SK-N-SH (cell line): ENCODE measurements at regions not wholly inside any gene's neighbourhood (a gene's known extent, or its start where the extent isn't known, plus 50 kb on each side); places are given as distances from the start of the nearest gene placed in this dataset.
A peak's percentile ranks its signal among the peaks of the same experiment; 100 is the strongest.
"Not testable (repeated sequence)": the region's sequence is repeated elsewhere in the genome, so short reads cannot be mapped to it uniquely, and the experiment has no call there.

Source experiments
- CTCF ChIA-PET: fragments of 300-600, 350-600 bp; formaldehyde crosslinking; extraction: SDS; loops from one replicate; lab custom pipeline; 2021; lab: Yijun Ruan, JAX
- POLR2A ChIA-PET: fragments of 350-600 bp; sonication (Branson Sonifier 250); formaldehyde crosslinking; extraction: SDS; loops from one replicate; lab custom pipeline; 2020; ENCODE audit warnings: antibody characterized with exemption, inconsistent platforms; lab: Yijun Ruan, JAX
- DNase-seq: peaks from one replicate; pipeline ENCODE4 v3.0.0; 2012
- H2AFZ ChIP-seq: fragments of 200-600 bp; sonication (generic); 2 replicates; pipeline ENCODE4 v1.8.1; 2016; ENCODE audit warnings: antibody characterized with exemption, mild to moderate bottlenecking, low read depth
- H3F3A ChIP-seq: fragments of 200-600 bp; sonication (generic); replicated peaks from 2 replicates; pipeline ENCODE3; 2016; ENCODE audit warnings: antibody characterized with exemption, mild to moderate bottlenecking; ENCODE audit not compliant: insufficient read depth
- H3K27ac ChIP-seq, 2 experiments: fragments of 200-500 bp in 1 of 2; fragments of 200-600 bp in 1 of 2; sonication (Bioruptor generic) in 1 of 2; sonication (generic), shearing (Covaris generic) in 1 of 2; 2 replicates each; pipeline versions ENCODE4 v1.5.1 to v1.6.1; 2014 to 2016; ENCODE audit warnings: low read depth in 2 of 2, inconsistent platforms in 1 of 2, low read length in 1 of 2, mild to moderate bottlenecking in 1 of 2, mixed read lengths in 1 of 2
- H3K27me3 ChIP-seq: fragments of 200-600 bp; sonication (generic), shearing (Covaris generic); 2 replicates; pipeline ENCODE4 v1.6.1; 2016; ENCODE audit warnings: mixed run types; ENCODE audit not compliant: insufficient read depth
- H3K36me3 ChIP-seq, 2 experiments: fragments of 200-500 bp in 1 of 2; fragments of 200-600 bp in 1 of 2; sonication (Bioruptor generic) in 1 of 2; sonication (generic) in 1 of 2; replicated peaks in 1 of 2; 2 replicates each; pipeline versions ENCODE3 to v1.5.1; 2014 to 2016; ENCODE audit warnings: low read length in 1 of 2, mild to moderate bottlenecking in 1 of 2; ENCODE audit not compliant: insufficient read depth in 2 of 2, control insufficient read depth in 1 of 2
- H3K4me1 ChIP-seq, 2 experiments: fragments of 200-500 bp in 1 of 2; fragments of 200-600 bp in 1 of 2; sonication (Bioruptor generic) in 1 of 2; sonication (generic), shearing (Covaris generic) in 1 of 2; 2 replicates each; pipeline versions ENCODE4 v1.5.1 to v1.6.1; 2014 to 2016; ENCODE audit warnings: low read depth in 1 of 2, low read length in 1 of 2, mixed run types in 1 of 2; ENCODE audit not compliant: insufficient read depth in 2 of 2, control insufficient read depth in 1 of 2
- H3K4me2 ChIP-seq: fragments of 200-600 bp; sonication (generic), shearing (Covaris generic); 2 replicates; pipeline ENCODE4 v1.6.1; 2017; ENCODE audit warnings: mixed run types
- H3K4me3 ChIP-seq, 2 experiments: fragments of 200-500 bp in 1 of 2; fragments of 200-600 bp in 1 of 2; sonication (Bioruptor generic) in 1 of 2; sonication (generic), shearing (Covaris generic) in 1 of 2; 2 replicates each; pipeline versions ENCODE4 v1.5.1 to v1.8.1; 2014 to 2016; ENCODE audit warnings: low read depth in 2 of 2, inconsistent platforms in 1 of 2, low read length in 1 of 2, mild to moderate bottlenecking in 1 of 2, mixed read lengths in 1 of 2, moderate library complexity in 1 of 2
- H3K79me2 ChIP-seq: fragments of 200-600 bp; sonication (generic); 2 replicates; pipeline ENCODE4 v1.8.1; 2017; ENCODE audit warnings: mild to moderate bottlenecking; ENCODE audit not compliant: insufficient read depth
- H3K9ac ChIP-seq: fragments of 200-600 bp; sonication (generic); 2 replicates; pipeline ENCODE4 v1.6.1; 2017; ENCODE audit warnings: mixed run types
- H3K9me2 ChIP-seq: fragments of 200-600 bp; sonication (generic); 2 replicates; pipeline ENCODE4 v1.6.1; 2017; ENCODE audit warnings: mixed run types
- H3K9me3 ChIP-seq: fragments of 200-600 bp; sonication (generic); 2 replicates; pipeline ENCODE4 v1.6.1; 2017; ENCODE audit warnings: mixed run types, mild to moderate bottlenecking, moderate library complexity
- H4K20me1 ChIP-seq: fragments of 200-600 bp; sonication (generic); 2 replicates; pipeline ENCODE4 v1.6.1; 2017; ENCODE audit warnings: mild to moderate bottlenecking, mixed run types; ENCODE audit not compliant: insufficient read depth
- CHD2 ChIP-seq: fragments of 150-350 bp; IDR thresholded peaks from 2 replicates; pipeline ENCODE4 v1.6.1; 2018; ENCODE audit warnings: low read length; ENCODE audit not compliant: partially characterized antibody
- FOXM1 ChIP-seq: IDR thresholded peaks from 2 replicates; pipeline ENCODE4 v1.4.0; 2012; ENCODE audit warnings: low read depth, mild to moderate bottlenecking
- GATA2 ChIP-seq: sonication (generic); formaldehyde crosslinking; IDR thresholded peaks from 2 replicates; pipeline ENCODE4 v1.5.0; 2020; ENCODE audit warnings: mild to moderate bottlenecking, missing genetic modification reagents
- MXI1 ChIP-seq: IDR thresholded peaks from 2 replicates; pipeline ENCODE4 v1.6.1; 2012; ENCODE audit warnings: mild to moderate bottlenecking, low read depth, low read length, improper control_type of control experiment
- NRF1 ChIP-seq: IDR thresholded peaks from 2 replicates; pipeline ENCODE4 v1.6.1; 2012; ENCODE audit warnings: low read depth, mild to moderate bottlenecking, low read length
- POLR2AphosphoS5 ChIP-seq: IDR thresholded peaks from 2 replicates; pipeline ENCODE4 v1.6.1; 2012; ENCODE audit warnings: low read depth, low read length
- RCOR1 ChIP-seq: fragments of 150-350 bp; IDR thresholded peaks from 2 replicates; pipeline ENCODE4 v1.6.1; 2017; ENCODE audit warnings: antibody characterized with exemption, low read length
- RXRA ChIP-seq: IDR thresholded peaks from 2 replicates; pipeline ENCODE4 v1.4.0; 2012; ENCODE audit warnings: low read depth, mild to moderate bottlenecking, borderline replicate concordance
- SMC3 ChIP-seq: IDR thresholded peaks from 2 replicates; pipeline ENCODE4 v1.6.1; 2012; ENCODE audit warnings: low read depth, low read length, improper control_type of control experiment
- TCF12 ChIP-seq: IDR thresholded peaks from 2 replicates; pipeline ENCODE4 v1.4.0; 2012
- TEAD4 ChIP-seq: IDR thresholded peaks from 2 replicates; pipeline ENCODE4 v1.4.0; 2012; ENCODE audit warnings: mild to moderate bottlenecking, borderline replicate concordance; ENCODE audit not compliant: insufficient read depth
- WGBS: methylation state at CpG from one replicate; pipeline ENCODE4 v1.1.6; 2017; ENCODE audit warnings: low lambda C conversion rate; 5-methylcytosine and 5-hydroxymethylcytosine counted together
- TF ChIP-seq, protein P1 (sequence below): fragments of 150-350 bp; IDR thresholded peaks from 2 replicates; pipeline ENCODE4 v1.6.1; 2016; ENCODE audit warnings: mild to moderate bottlenecking, low read depth, low read length
- TF ChIP-seq, protein P2 (sequence below): IDR thresholded peaks from 2 replicates; pipeline ENCODE4; 2012

DNA sequence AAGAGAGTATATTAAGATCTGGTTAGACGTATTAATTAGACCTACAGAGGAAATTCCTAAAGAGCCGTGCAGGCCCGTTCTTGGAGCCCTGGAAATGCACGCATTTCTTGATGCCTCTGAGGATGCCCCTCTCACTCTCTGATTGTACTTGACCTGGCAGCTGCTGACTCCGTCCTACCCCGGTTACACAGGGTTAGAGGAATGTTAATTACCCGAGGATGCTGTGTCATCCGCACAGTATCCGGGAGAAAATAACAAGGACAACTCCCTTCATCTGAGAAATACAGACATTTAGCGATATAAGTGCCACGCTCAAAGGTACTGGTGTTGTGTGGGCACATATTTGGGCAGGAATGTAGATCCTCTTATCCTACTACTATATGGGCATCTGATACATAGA lies 404.6 kb upstream of the FAT1 start:
- WGBS, result 27% methylated on average over 11 of the region's 11 CpGs
- H3K4me2 ChIP-seq, result 0 out of 2 replicates have a peak overlapping the region, but pooled peaks have one; percentile 38
- CTCF ChIA-PET, result no interaction called here

DNA sequence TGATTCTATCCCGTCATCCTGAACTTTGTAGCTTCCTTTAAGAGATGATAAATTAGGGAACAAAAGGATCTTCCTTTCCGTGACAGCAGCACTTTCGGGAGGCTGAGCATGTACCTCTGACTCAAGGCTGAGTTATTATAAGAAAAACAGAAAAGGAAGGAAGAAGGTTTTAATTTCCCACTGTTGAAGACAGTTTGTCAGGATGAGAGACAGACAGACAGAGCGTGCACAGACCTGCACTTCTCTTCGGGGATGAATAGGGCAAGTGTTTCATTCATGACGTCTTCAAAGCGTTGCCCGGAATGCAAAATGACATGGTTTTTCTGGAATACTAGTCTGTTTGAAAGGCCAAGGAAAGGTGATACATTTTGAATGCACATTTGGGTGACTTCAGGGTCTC lies 405.3 kb upstream of the FAT1 start:
- Histone ChIP-seq H3K9me3 (no peaks in the 10 kb centered on the region), H3K27ac (peak overlapping the region in 1 of 2 experiments; percentile 49; a peak in 2 of 4 replicates), H4K20me1 (no peaks in the 10 kb centered on the region), H3K9me2 (no peaks in the 10 kb centered on the region; the same call in 1 of the 2 replicates), H3K27me3 (peaks cover 7% of the 10 kb centered on the region; the same call in 1 of the 2 replicates), H3K79me2 (no peaks in the 10 kb centered on the region), H3K4me2 (peak overlapping the region; percentile 38; the same call in 1 of the 2 replicates), H3K4me1 (peaks cover 0 to 4% of the 10 kb centered on the region in 2 experiments; a peak in 1 of 4 replicates), H3K4me3 (0 out of 4 replicates have a peak overlapping the region, but pooled peaks of 1 of the 2 experiments have one; percentile 16), H3F3A (no peaks in the 10 kb centered on the region)
- ChIA-PET CTCF (no interaction called here), POLR2A (no interaction called here)
- 15% methylated on average over 8 of the region's 8 CpGs for WGBS
- no peak for DNase-seq
- no peak for TF ChIP-seq SMC3
- TF ChIP-seq CHD2, result no peak
- TF ChIP-seq, all 33 proteins: peak for 0
- Histone ChIP-seq H3K36me3 (no peaks in the 10 kb centered on the region), H3K9ac (no peak overlapping the region), H2AFZ (no peak overlapping the region)

More for the DNA sequence above, 404.6 kb upstream of the FAT1 start:
- no peaks in the 10 kb centered on the region; the same call in 1 of the 2 replicates for H3K9me2 ChIP-seq
- 0 out of 4 replicates have a peak overlapping the region, but pooled peaks of 1 of the 2 experiments have one; percentile 16 for H3K4me3 ChIP-seq
- peak overlapping the region in 1 of 2 experiments; percentile 49; a peak in 2 of 4 replicates for H3K27ac ChIP-seq
- no peaks in the 10 kb centered on the region for H3K9me3 ChIP-seq
- peaks cover 7% of the 10 kb centered on the region; the same call in 1 of the 2 replicates for H3K27me3 ChIP-seq
- no peaks in the 10 kb centered on the region for H3K36me3 ChIP-seq
- H3K4me1 ChIP-seq, result peaks cover 0 to 4% of the 10 kb centered on the region in 2 experiments; a peak in 1 of 4 replicates
- H4K20me1 ChIP-seq, result no peaks in the 10 kb centered on the region
- no peaks in the 10 kb centered on the region for H3K79me2 ChIP-seq
- TF ChIP-seq TEAD4, result no peak
- TF ChIP-seq MXI1, result no peak
- no peak for TF ChIP-seq POLR2AphosphoS5
- no peak for TF ChIP-seq TCF12
- TF ChIP-seq, protein P1, sequence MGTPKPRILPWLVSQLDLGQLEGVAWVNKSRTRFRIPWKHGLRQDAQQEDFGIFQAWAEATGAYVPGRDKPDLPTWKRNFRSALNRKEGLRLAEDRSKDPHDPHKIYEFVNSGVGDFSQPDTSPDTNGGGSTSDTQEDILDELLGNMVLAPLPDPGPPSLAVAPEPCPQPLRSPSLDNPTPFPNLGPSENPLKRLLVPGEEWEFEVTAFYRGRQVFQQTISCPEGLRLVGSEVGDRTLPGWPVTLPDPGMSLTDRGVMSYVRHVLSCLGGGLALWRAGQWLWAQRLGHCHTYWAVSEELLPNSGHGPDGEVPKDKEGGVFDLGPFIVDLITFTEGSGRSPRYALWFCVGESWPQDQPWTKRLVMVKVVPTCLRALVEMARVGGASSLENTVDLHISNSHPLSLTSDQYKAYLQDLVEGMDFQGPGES, result no peak
- no peak for TF ChIP-seq RCOR1
- TF ChIP-seq RXRA, result no peak
- no peak for TF ChIP-seq GATA2 (CRISPR knock-in tag)
- no peak for TF ChIP-seq FOXM1
- TF ChIP-seq CHD2, result no peak
- no peak for TF ChIP-seq NRF1
- TF ChIP-seq, protein P2, sequence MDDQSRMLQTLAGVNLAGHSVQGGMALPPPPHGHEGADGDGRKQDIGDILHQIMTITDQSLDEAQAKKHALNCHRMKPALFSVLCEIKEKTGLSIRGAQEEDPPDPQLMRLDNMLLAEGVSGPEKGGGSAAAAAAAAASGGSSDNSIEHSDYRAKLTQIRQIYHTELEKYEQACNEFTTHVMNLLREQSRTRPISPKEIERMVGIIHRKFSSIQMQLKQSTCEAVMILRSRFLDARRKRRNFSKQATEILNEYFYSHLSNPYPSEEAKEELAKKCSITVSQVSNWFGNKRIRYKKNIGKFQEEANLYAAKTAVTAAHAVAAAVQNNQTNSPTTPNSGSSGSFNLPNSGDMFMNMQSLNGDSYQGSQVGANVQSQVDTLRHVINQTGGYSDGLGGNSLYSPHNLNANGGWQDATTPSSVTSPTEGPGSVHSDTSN, result no peak
- no peak for TF ChIP-seq SMC3
- H2AFZ ChIP-seq, result no peak overlapping the region
- H3F3A ChIP-seq, result no peaks in the 10 kb centered on the region
- no peak overlapping the region for H3K9ac ChIP-seq
- no peak for DNase-seq
- POLR2A ChIA-PET, result no interaction called here

DNA sequence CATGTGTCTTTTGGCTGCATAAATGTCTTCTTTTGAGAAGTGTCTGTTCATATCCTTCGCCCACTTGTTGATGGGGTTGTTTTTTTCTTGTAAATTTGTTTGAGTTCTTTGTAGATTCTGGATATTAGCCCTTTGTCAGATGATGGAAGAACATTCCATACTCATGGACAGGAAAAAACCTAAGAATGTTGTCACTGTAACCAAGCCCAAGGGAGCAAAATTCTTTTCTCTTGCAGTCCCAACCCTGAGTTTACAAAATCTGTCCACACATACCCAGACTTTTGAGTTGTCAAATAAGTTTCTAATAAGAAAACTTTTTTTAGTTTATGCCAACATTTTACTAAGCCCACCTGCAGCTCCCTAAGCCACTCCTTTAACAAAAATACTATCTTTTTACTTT lies 408.2 kb upstream of the FAT1 start:
- POLR2A ChIA-PET, H3K9me2 ChIP-seq: not testable (repeated sequence)
- WGBS, result 32% methylated on average over 1 of the region's 1 CpG

More for the DNA sequence above, 408.2 kb upstream of the FAT1 start:
- DNase-seq, H2AFZ ChIP-seq, H3K36me3 ChIP-seq, H3K9ac ChIP-seq, H3K27me3 ChIP-seq, H3K4me2 ChIP-seq, H3K79me2 ChIP-seq, H3K27ac ChIP-seq, H3K4me3 ChIP-seq, H3K4me1 ChIP-seq, H4K20me1 ChIP-seq, H3F3A ChIP-seq, H3K9me3 ChIP-seq, CTCF ChIA-PET: not testable (repeated sequence)
